ENCODE measurements at regions not wholly inside any gene's neighbourhood (a gene's known extent, or its start where the extent isn't known, plus 50 kb on each side); places are given as distances from the start of the nearest gene placed in this dataset.

- CTCF ChIA-PET: no interaction called here
- no peaks in the 10 kb centered on the region for H3K9me3 ChIP-seq (ENCODE audit: low read depth, low read length, poor library complexity, severe bottlenecking)
- POLR2A ChIA-PET (ENCODE audit: low non-redundant PET): no interaction called here
- no peaks in the 10 kb centered on the region for H3K4me1 ChIP-seq (ENCODE audit: insufficient read depth, low read length, poor library complexity, severe bottlenecking)
- BruUV-seq (replicated peaks): no TSS peak
- no peaks in the 10 kb centered on the region for H3K27me3 ChIP-seq (replicated peaks; ENCODE audit: insufficient read depth, low read depth, low read length, poor library complexity)
- TF ChIP-seq EZH2 (IDR thresholded peaks at IDR 0.05; ENCODE audit: borderline replicate concordance, low read depth, low read length, poor library complexity, severe bottlenecking) (no peak), CTCF (conservative IDR thresholded peaks at IDR 0.05; ENCODE audit: low read depth, low read length) (no peak)
- no peaks in the 10 kb centered on the region for H3K36me3 ChIP-seq (ENCODE audit: insufficient read depth, low read length, poor library complexity, severe bottlenecking)
- H3K4me3 ChIP-seq (ENCODE audit: low read depth, low read length, poor library complexity, severe bottlenecking): no peak overlapping the region
- no peak for DNase-seq (ENCODE audit: low spot score)
- intact Hi-C loops (cut with micrococcal nuclease; ENCODE audit: unreplicated experiment): no loop called here
- H3K27ac ChIP-seq (ENCODE audit: low read depth, low read length, poor library complexity, severe bottlenecking): no peak overlapping the region
These were observed 143.8 kb upstream of the ARID2 start for GRCh38 chr12:45585522-45586230.

- intact Hi-C loops (cut with micrococcal nuclease; ENCODE audit: unreplicated experiment): no loop called here
- Histone ChIP-seq H3K27me3 (replicated peaks; ENCODE audit: insufficient read depth, low read depth, low read length, poor library complexity) (no peaks in the 10 kb centered on the region), H3K36me3 (ENCODE audit: insufficient read depth, low read length, poor library complexity, severe bottlenecking) (no peaks in the 10 kb centered on the region), H3K27ac (ENCODE audit: low read depth, low read length, poor library complexity, severe bottlenecking) (no peak overlapping the region), H3K9me3 (ENCODE audit: low read depth, low read length, poor library complexity, severe bottlenecking) (no peaks in the 10 kb centered on the region), H3K4me1 (ENCODE audit: insufficient read depth, low read length, poor library complexity, severe bottlenecking) (no peaks in the 10 kb centered on the region), H3K4me3 (ENCODE audit: low read depth, low read length, poor library complexity, severe bottlenecking) (no peak overlapping the region)
- no TSS peak for BruUV-seq (replicated peaks)
- no peak for DNase-seq (ENCODE audit: low spot score)
- TF ChIP-seq EZH2 (IDR thresholded peaks at IDR 0.05; ENCODE audit: borderline replicate concordance, low read depth, low read length, poor library complexity, severe bottlenecking) (no peak), CTCF (conservative IDR thresholded peaks at IDR 0.05; ENCODE audit: low read depth, low read length) (no peak)
- ChIA-PET CTCF (no interaction called here), POLR2A (ENCODE audit: low non-redundant PET) (no interaction called here)
These were observed 143.0 kb upstream of the ARID2 start for GRCh38 chr12:45586486-45586885.

- no peaks in the 10 kb centered on the region for H3K9me3 ChIP-seq (ENCODE audit: low read depth, low read length, poor library complexity, severe bottlenecking)
- intact Hi-C loops (cut with micrococcal nuclease; ENCODE audit: unreplicated experiment): no loop called here
- H3K4me3 ChIP-seq (ENCODE audit: low read depth, low read length, poor library complexity, severe bottlenecking): no peak overlapping the region
- H3K27me3 ChIP-seq (replicated peaks; ENCODE audit: insufficient read depth, low read depth, low read length, poor library complexity): no peaks in the 10 kb centered on the region
- CTCF ChIA-PET: no interaction called here
- BruUV-seq (replicated peaks): no TSS peak
- POLR2A ChIA-PET (ENCODE audit: low non-redundant PET): no interaction called here
- no peak for TF ChIP-seq CTCF (conservative IDR thresholded peaks at IDR 0.05; ENCODE audit: low read depth, low read length)
- TF ChIP-seq EZH2 (IDR thresholded peaks at IDR 0.05; ENCODE audit: borderline replicate concordance, low read depth, low read length, poor library complexity, severe bottlenecking): no peak
- DNase-seq (ENCODE audit: low spot score): no peak
- H3K4me1 ChIP-seq (ENCODE audit: insufficient read depth, low read length, poor library complexity, severe bottlenecking): no peaks in the 10 kb centered on the region
- H3K36me3 ChIP-seq (ENCODE audit: insufficient read depth, low read length, poor library complexity, severe bottlenecking): no peaks in the 10 kb centered on the region
- H3K27ac ChIP-seq (ENCODE audit: low read depth, low read length, poor library complexity, severe bottlenecking): no peak overlapping the region
These were observed 142.5 kb upstream of the ARID2 start for GRCh38 chr12:45587012-45587411.

All from A673 (cell line).